MM.1S (cell line): ENCODE measurements at regions not wholly inside any gene's neighbourhood (a gene's known extent, or its start where the extent isn't known, plus 50 kb on each side); places are given as distances from the start of the nearest gene placed in this dataset.

Experiments
- DNase-seq: peaks from one replicate; pipeline ENCODE4 v3.0.0-alpha.2; 2015
- H2AFZ ChIP-seq: fragments of 300-600 bp; sonication (generic); 2 replicates; pipeline ENCODE4 v1.6.0; 2016; ENCODE audit warnings: antibody characterized with exemption, low read length
- H3F3A ChIP-seq: fragments of 300-600 bp; sonication (generic); 2 replicates; pipeline ENCODE4 v1.6.1; 2016; ENCODE audit warnings: mild to moderate bottlenecking, antibody characterized with exemption, low read length, moderate library complexity, mixed read lengths; ENCODE audit not compliant: insufficient read depth
- H3K27ac ChIP-seq: fragments of 300-600 bp; sonication (generic); 2 replicates; pipeline ENCODE4 v1.5.1; 2016; ENCODE audit warnings: mild to moderate bottlenecking, low read length
- H3K27me3 ChIP-seq: fragments of 300-600 bp; sonication (generic); replicated peaks from 2 replicates; pipeline ENCODE4 v1.6.0; 2016; ENCODE audit warnings: low read length; ENCODE audit not compliant: insufficient read depth
- H3K36me3 ChIP-seq: fragments of 300-600 bp; sonication (generic); replicated peaks from 2 replicates; pipeline ENCODE4 v1.6.1; 2016; ENCODE audit warnings: mild to moderate bottlenecking, low read length, mixed read lengths; ENCODE audit not compliant: insufficient read depth
- H3K4me1 ChIP-seq: fragments of 300-600 bp; sonication (generic); 2 replicates; pipeline ENCODE4 v1.6.1; 2016; ENCODE audit warnings: low read length, mixed read lengths
- H3K4me2 ChIP-seq: fragments of 300-600 bp; sonication (generic); 2 replicates; pipeline ENCODE4 v1.6.0; 2016; ENCODE audit warnings: low read depth, low read length
- H3K4me3 ChIP-seq: fragments of 300-600 bp; sonication (generic); 2 replicates; pipeline ENCODE4 v1.5.1; 2016; ENCODE audit warnings: low read length, mixed read lengths
- H3K79me2 ChIP-seq: fragments of 300-600 bp; sonication (generic); 2 replicates; pipeline ENCODE4 v1.6.1; 2016; ENCODE audit warnings: mixed run types, low read length, mixed read lengths
- H3K9ac ChIP-seq: fragments of 300-600 bp; sonication (generic); 2 replicates; pipeline ENCODE4 v1.6.1; 2016; ENCODE audit warnings: low read length, mixed read lengths
- H3K9me2 ChIP-seq: fragments of 300-600 bp; sonication (generic); replicated peaks from 2 replicates; pipeline ENCODE4 v1.6.1; 2016; ENCODE audit warnings: mild to moderate bottlenecking, low read length, mixed read lengths; ENCODE audit not compliant: insufficient read depth
- H3K9me3 ChIP-seq: fragments of 300-600 bp; sonication (generic); replicated peaks from 2 replicates; pipeline ENCODE4 v1.6.1; 2016; ENCODE audit warnings: mild to moderate bottlenecking, low read length, mixed read lengths; ENCODE audit not compliant: insufficient read depth
- H4K20me1 ChIP-seq: fragments of 300-600 bp; sonication (generic); 2 replicates; pipeline ENCODE4 v1.6.1; 2016; ENCODE audit warnings: mild to moderate bottlenecking, low read length, moderate library complexity, mixed read lengths; ENCODE audit not compliant: insufficient read depth
- CTCF ChIP-seq: fragments of 300-600 bp; sonication (generic); IDR thresholded peaks from 2 replicates; pipeline ENCODE4 v1.5.1; 2016; ENCODE audit warnings: antibody characterized with exemption, low read length, mixed read lengths
- EZH2 ChIP-seq: fragments of 300-600 bp; sonication (generic); optimal IDR thresholded peaks from 2 replicates; pipeline ENCODE3; 2017; ENCODE audit warnings: low read depth, mild to moderate bottlenecking, antibody characterized with exemption, low read length, mixed read lengths
- EZH2phosphoT487 ChIP-seq: fragments of 300-600 bp; sonication (generic); IDR thresholded peaks from 2 replicates; pipeline ENCODE4 v1.6.1; 2018; ENCODE audit warnings: antibody characterized with exemption, low read length

- Histone ChIP-seq H3K9me3 (no peaks in the 10 kb centered on the region), H3K79me2 (no peaks in the 10 kb centered on the region), H3K27me3 (no peaks in the 10 kb centered on the region), H3K4me3 (no peak overlapping the region), H3K9me2 (no peaks in the 10 kb centered on the region), H3K9ac (no peak overlapping the region), H3K27ac (no peak overlapping the region), H2AFZ (no peak overlapping the region), H3F3A (peaks cover 9% of the 10 kb centered on the region; the same call in 1 of the 2 replicates), H4K20me1 (no peaks in the 10 kb centered on the region), H3K36me3 (no peaks in the 10 kb centered on the region), H3K4me2 (no peak overlapping the region), H3K4me1 (peaks cover 43% of the 10 kb centered on the region)
- no peak for DNase-seq
- no peak for TF ChIP-seq EZH2phosphoT487
- TF ChIP-seq EZH2, result no peak
- no peak for TF ChIP-seq CTCF
Observed at GRCh38 chr11:95702526-95702925, 87.1 kb downstream of the FAM76B start.

- Histone ChIP-seq H4K20me1 (no peaks in the 10 kb centered on the region), H3F3A (peaks cover 9% of the 10 kb centered on the region; the same call in 1 of the 2 replicates), H3K27ac (peak overlapping the region; percentile 65; the same call in 1 of the 2 replicates), H3K79me2 (no peaks in the 10 kb centered on the region), H3K4me1 (peaks cover 36% of the 10 kb centered on the region), H3K9ac (peak overlapping the region; percentile 3; the same call in 1 of the 2 replicates), H2AFZ (peak overlapping the region; percentile 34), H3K9me3 (no peaks in the 10 kb centered on the region), H3K4me2 (peak overlapping the region; percentile 67), H3K27me3 (no peaks in the 10 kb centered on the region), H3K4me3 (peak overlapping the region; percentile 46), H3K36me3 (no peaks in the 10 kb centered on the region), H3K9me2 (no peaks in the 10 kb centered on the region)
- DNase-seq, result peak; percentile 47
- TF ChIP-seq EZH2, result no peak
- TF ChIP-seq EZH2phosphoT487, result no peak
- TF ChIP-seq CTCF, result no peak
Observed at GRCh38 chr11:95700471-95700817, 89.1 kb downstream of the FAM76B start.

- Histone ChIP-seq H3K4me2 (peak overlapping the region; percentile 67), H2AFZ (peak overlapping the region; percentile 34)
Observed at GRCh38 chr11:95699631-95700470, 89.7 kb downstream of the FAM76B start.

More at GRCh38 chr11:95699631-95700470, 89.7 kb downstream of the FAM76B start:
- DNase-seq, result no peak
- H3K27me3 ChIP-seq, result no peaks in the 10 kb centered on the region
- H3K9me3 ChIP-seq, result no peaks in the 10 kb centered on the region
- H3K4me1 ChIP-seq, result peaks cover 30% of the 10 kb centered on the region
- no peaks in the 10 kb centered on the region for H3K9me2 ChIP-seq
- H3K4me3 ChIP-seq, result peak overlapping the region; percentile 46
- peaks cover 9% of the 10 kb centered on the region; the same call in 1 of the 2 replicates for H3F3A ChIP-seq
- H3K36me3 ChIP-seq, result no peaks in the 10 kb centered on the region
- H4K20me1 ChIP-seq, result no peaks in the 10 kb centered on the region
- H3K79me2 ChIP-seq, result no peaks in the 10 kb centered on the region
- no peak for TF ChIP-seq EZH2phosphoT487
- TF ChIP-seq EZH2, result no peak
- no peak for TF ChIP-seq CTCF
- peak overlapping the region; percentile 65; the same call in 1 of the 2 replicates for H3K27ac ChIP-seq
- peak overlapping the region; percentile 3; the same call in 1 of the 2 replicates for H3K9ac ChIP-seq
